ENCODE measurements at regions not wholly inside any gene's neighbourhood (a gene's known extent, or its start where the extent isn't known, plus 50 kb on each side); places are given as distances from the start of the nearest gene placed in this dataset.

DNA sequence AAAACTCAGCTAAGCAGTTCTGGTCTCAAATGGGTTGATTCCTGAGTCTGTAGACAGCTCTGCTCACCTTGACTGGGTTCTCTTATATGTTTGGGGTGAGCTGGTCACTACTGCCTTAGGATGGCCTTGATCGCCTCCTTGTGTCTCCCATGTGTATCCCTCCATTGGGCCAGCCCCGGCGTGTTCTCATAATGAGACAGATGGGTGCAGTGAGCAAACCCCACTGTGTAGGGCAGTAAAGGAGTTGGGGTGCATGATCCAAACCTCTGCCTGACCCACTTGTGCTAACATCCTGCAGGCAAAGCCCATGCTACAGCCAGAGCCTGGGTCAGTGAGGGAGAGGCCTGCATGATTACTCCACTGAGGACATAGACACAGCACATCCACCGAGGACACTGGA, 657.6 kb downstream of the BRD1 start:
- peaks cover 0 to 31% (median 3%) of the 10 kb centered on the region in 8 donors for H3K9me3 ChIP-seq
- TF ChIP-seq, protein P1, sequence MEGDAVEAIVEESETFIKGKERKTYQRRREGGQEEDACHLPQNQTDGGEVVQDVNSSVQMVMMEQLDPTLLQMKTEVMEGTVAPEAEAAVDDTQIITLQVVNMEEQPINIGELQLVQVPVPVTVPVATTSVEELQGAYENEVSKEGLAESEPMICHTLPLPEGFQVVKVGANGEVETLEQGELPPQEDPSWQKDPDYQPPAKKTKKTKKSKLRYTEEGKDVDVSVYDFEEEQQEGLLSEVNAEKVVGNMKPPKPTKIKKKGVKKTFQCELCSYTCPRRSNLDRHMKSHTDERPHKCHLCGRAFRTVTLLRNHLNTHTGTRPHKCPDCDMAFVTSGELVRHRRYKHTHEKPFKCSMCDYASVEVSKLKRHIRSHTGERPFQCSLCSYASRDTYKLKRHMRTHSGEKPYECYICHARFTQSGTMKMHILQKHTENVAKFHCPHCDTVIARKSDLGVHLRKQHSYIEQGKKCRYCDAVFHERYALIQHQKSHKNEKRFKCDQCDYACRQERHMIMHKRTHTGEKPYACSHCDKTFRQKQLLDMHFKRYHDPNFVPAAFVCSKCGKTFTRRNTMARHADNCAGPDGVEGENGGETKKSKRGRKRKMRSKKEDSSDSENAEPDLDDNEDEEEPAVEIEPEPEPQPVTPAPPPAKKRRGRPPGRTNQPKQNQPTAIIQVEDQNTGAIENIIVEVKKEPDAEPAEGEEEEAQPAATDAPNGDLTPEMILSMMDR (IDR thresholded peaks at IDR 0.05 in 8 of 11, conservative IDR thresholded peaks at IDR 0.05 in 3 of 11) = no peak
- TF ChIP-seq POLR2AphosphoS5 (IDR thresholded peaks at IDR 0.05) (no peak), POLR2A (IDR thresholded peaks at IDR 0.05) (no peak)
- WGBS, 5 donors = 63 to 88% (median 82%) methylated on average over 4 of the region's 4 CpGs
- no peaks in the 10 kb centered on the region for H3K4me1 ChIP-seq
- H3K27me3 ChIP-seq (replicated peaks in 1 of 7) = peaks cover 0 to 1% (median 0%) of the 10 kb centered on the region in 7 donors
- no peak overlapping the region for H3K4me3 ChIP-seq
- no peaks in the 10 kb centered on the region for H3K36me3 ChIP-seq
- DNase-seq = no peak
- intact Hi-C loops (cut with DNase I; ENCODE audit: low total_unique reads) = no loop called here
- H3K27ac ChIP-seq = no peak overlapping the region

DNA sequence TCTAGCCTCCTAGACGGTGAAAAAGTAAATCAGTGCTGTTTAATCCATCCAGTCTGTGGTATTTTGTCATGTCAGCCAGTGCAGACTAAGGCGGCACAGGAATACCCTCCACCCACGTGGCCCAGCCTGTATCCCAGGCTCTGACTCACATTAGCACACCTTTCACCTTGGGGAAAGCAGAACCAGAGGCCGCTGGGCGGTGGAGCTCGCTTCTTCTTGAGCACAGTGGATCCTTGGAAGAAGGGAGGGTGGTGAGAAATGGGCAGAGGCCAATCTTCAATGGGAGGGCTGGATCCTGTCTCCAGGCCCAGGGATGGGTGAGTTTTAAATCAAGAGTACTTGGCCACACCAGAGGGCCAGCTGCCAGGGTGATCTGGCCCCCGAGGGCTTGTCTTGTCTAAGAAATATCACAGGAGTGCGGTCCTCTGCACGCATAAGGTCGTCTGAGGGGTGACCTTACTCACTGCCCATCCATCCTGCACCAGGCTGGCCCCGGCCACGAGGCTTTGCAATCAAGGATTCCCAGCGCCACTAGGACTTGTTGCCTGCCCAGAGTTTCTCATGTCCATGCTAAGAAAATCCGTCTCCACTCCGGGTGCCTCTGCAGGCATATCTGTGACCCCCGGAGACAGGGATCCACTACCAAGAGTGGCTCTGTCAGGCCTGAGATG, 658.5 kb downstream of the BRD1 start:
- Histone ChIP-seq H3K4me3 (no peak overlapping the region), H3K27ac (no peak overlapping the region), H3K36me3 (no peaks in the 10 kb centered on the region), H3K9me3 (peaks cover 0 to 31% (median 3%) of the 10 kb centered on the region in 8 donors), H3K4me1 (no peaks in the 10 kb centered on the region), H3K27me3 (replicated peaks in 1 of 7) (peaks cover 0 to 2% (median 0%) of the 10 kb centered on the region in 7 donors)
- DNase-seq = peak; percentile 61
- TF ChIP-seq POLR2A (IDR thresholded peaks at IDR 0.05) = no peak
- TF ChIP-seq, protein P1 (IDR thresholded peaks at IDR 0.05 in 8 of 11, conservative IDR thresholded peaks at IDR 0.05 in 3 of 11) = no peak
- intact Hi-C loops (cut with DNase I; ENCODE audit: low total_unique reads) = no loop called here
- 69 to 87% (median 78%) methylated on average over 14 to 16 of the region's 16 CpGs for WGBS, 5 donors

DNA sequence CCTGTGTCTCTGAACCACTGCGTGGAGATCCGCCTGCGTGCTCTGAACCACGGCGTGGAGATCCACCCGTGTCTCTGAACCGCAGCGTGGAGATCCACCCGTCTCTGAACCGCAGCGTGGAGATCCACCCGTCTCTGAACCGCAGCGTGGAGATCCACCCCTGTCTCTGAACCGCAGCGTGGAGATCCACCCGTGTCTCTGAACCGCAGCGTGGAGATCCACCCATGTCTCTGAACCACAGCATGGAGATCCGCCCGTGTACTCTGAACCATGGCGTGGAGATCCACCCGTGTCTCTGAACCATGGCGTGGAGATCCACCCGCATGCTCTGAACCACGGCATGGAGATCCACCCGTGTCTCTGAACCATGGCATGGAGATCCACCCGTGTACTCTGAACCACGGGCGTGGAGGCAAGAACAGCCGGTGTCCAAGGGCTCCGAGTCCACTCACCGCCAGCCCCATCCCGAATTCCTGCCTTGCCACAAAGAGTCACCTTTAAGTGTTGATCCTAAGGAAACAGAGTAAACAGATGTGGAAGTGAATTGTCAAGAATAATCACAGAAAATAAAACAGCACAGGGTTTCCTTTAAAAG, 659.4 kb downstream of the BRD1 start:
- no peaks in the 10 kb centered on the region for H3K4me1 ChIP-seq
- WGBS, 5 donors = 92 to 95% (median 94%) methylated on average over 28 to 34 of the region's 34 CpGs
- DNase-seq = no peak
- intact Hi-C loops (cut with DNase I; ENCODE audit: low total_unique reads) = no loop called here
- TF ChIP-seq POLR2A (IDR thresholded peaks at IDR 0.05) (no peak), POLR2AphosphoS5 (IDR thresholded peaks at IDR 0.05) (no peak)
- TF ChIP-seq, protein P1 (IDR thresholded peaks at IDR 0.05 in 8 of 11, conservative IDR thresholded peaks at IDR 0.05 in 3 of 11) = no peak
- no peaks in the 10 kb centered on the region for H3K36me3 ChIP-seq
- no peak overlapping the region for H3K4me3 ChIP-seq
- no peak overlapping the region for H3K27ac ChIP-seq
- peaks cover 0 to 11% (median 0%) of the 10 kb centered on the region in 7 donors for H3K27me3 ChIP-seq (replicated peaks in 1 of 7)
- H3K9me3 ChIP-seq = peaks cover 0 to 31% (median 3%) of the 10 kb centered on the region in 8 donors

DNA sequence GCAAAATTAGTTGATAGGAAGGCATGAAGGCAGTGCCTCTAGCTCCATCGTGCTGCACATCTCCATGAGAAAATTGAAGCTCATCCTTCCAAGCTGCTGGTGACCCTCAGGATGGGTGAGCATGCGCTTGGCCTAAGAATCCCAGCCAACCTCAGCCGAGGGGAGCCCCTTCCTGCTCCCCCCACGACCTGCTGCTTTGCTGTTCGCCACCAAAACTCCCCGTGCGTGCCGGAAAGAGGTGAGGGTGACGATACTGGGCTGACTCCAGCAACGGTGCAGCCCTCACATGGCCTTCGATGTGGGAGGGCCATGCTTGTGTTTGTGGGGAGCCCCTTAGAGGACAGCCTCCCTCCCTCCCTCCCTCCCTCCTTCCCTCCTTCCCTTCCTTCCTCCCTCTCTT, 660.9 kb downstream of the BRD1 start:
- no peaks in the 10 kb centered on the region for H3K4me1 ChIP-seq
- 79 to 84% (median 81%) methylated on average over 11 of the region's 11 CpGs for WGBS, 5 donors
- H3K9me3 ChIP-seq = peaks cover 0 to 23% (median 2%) of the 10 kb centered on the region in 8 donors
- H3K36me3 ChIP-seq = no peaks in the 10 kb centered on the region
- no peak for DNase-seq
- H3K4me3 ChIP-seq = no peak overlapping the region
- peaks cover 0 to 19% (median 0%) of the 10 kb centered on the region in 7 donors for H3K27me3 ChIP-seq (replicated peaks in 1 of 7)
- TF ChIP-seq, protein P1 (IDR thresholded peaks at IDR 0.05 in 8 of 11, conservative IDR thresholded peaks at IDR 0.05 in 3 of 11) = no peak
- TF ChIP-seq POLR2AphosphoS5 (IDR thresholded peaks at IDR 0.05) = no peak
- TF ChIP-seq POLR2A (IDR thresholded peaks at IDR 0.05) = no peak
- H3K27ac ChIP-seq = no peak overlapping the region
- intact Hi-C loops (cut with DNase I; ENCODE audit: low total_unique reads) = no loop called here

Measured in spleen (tissue), 11 donors.